Hematopoietic multipotent progenitor cell treated with erythropoietin and hydrocortisone succinate and interleukin-3 and kit ligand, for 4 days (in vitro differentiated cells): ENCODE measurements at regions not wholly inside any gene's neighbourhood (a gene's known extent, or its start where the extent isn't known, plus 50 kb on each side); places are given as distances from the start of the nearest gene placed in this dataset.

Source experiments
- DNase-seq: peaks from one replicate; pipeline ENCODE4 v3.0.0-alpha.2; 2015

GRCh38 chr13:24052547-24053518 is 107.7 kb upstream of the SPATA13 start:
- DNase-seq = peak; percentile 22

GRCh38 chr13:24053519-24054251 is 106.8 kb upstream of the SPATA13 start:
- DNase-seq = peak; percentile 82

GRCh38 chr13:24056616-24057137 is 103.8 kb upstream of the SPATA13 start:
- peak; percentile 69 for DNase-seq

GRCh38 chr13:24060993-24061392 is 99.5 kb upstream of the SPATA13 start:
- no peak for DNase-seq

- DNase-seq = no peak
Observed at GRCh38 chr13:24063281-24063877, 97.1 kb upstream of the SPATA13 start.

- no peak for DNase-seq
Observed at GRCh38 chr13:24064371-24064770, 96.1 kb upstream of the SPATA13 start.

GRCh38 chr13:24065176-24065575 is 95.3 kb upstream of the SPATA13 start:
- no peak for DNase-seq

- peak; percentile 16 for DNase-seq
Observed at GRCh38 chr13:24066405-24067295, 93.9 kb upstream of the SPATA13 start.

GRCh38 chr13:24068472-24068871 is 92.0 kb upstream of the SPATA13 start:
- DNase-seq = no peak

- no peak for DNase-seq
Observed at GRCh38 chr13:24071016-24071415, 89.5 kb upstream of the SPATA13 start.

GRCh38 chr13:24071423-24072075 is 89.0 kb upstream of the SPATA13 start:
- DNase-seq = no peak

- no peak for DNase-seq
Observed at GRCh38 chr13:24073657-24074056, 86.9 kb upstream of the SPATA13 start.

GRCh38 chr13:24074678-24075077 is 85.8 kb upstream of the SPATA13 start:
- DNase-seq = peak; percentile 47

- DNase-seq = no peak
Observed at GRCh38 chr13:24075137-24075975, 85.2 kb upstream of the SPATA13 start.

- peak; percentile 8 for DNase-seq
Observed at GRCh38 chr13:24076109-24076508, 84.4 kb upstream of the SPATA13 start.

- no peak for DNase-seq
Observed at GRCh38 chr13:24076636-24077035, 83.9 kb upstream of the SPATA13 start.

GRCh38 chr13:24080134-24080533 is 80.4 kb upstream of the SPATA13 start:
- no peak for DNase-seq

- no peak for DNase-seq
Observed at GRCh38 chr13:24081387-24081786, 79.1 kb upstream of the SPATA13 start.

- DNase-seq = no peak
Observed at GRCh38 chr13:24083141-24083540, 77.4 kb upstream of the SPATA13 start.

GRCh38 chr13:24083722-24084421 is 76.6 kb upstream of the SPATA13 start:
- no peak for DNase-seq
